ENCODE measurements at regions not wholly inside any gene's neighbourhood (a gene's known extent, or its start where the extent isn't known, plus 50 kb on each side); places are given as distances from the start of the nearest gene placed in this dataset.

DNA sequence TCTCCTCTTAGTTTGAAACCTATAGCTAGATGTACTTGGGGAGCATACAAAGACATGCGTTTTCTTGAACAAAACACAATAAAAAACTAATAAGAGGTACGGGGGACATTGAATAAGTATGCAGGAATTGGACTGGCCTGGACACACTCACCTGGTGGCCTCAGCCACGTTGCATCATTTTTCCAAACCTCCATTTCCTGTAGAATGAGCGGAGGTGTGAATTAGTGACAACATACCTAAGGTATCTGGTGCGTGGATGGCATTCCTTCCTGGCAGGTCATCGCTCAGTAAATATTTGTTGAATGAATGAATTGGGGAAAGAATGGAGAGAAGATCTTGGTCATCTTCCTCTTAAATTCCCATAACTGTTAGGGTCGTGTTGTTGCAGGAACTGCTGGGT, 103.2 kb upstream of the CTBP2 start:
- TF ChIP-seq, protein P1, sequence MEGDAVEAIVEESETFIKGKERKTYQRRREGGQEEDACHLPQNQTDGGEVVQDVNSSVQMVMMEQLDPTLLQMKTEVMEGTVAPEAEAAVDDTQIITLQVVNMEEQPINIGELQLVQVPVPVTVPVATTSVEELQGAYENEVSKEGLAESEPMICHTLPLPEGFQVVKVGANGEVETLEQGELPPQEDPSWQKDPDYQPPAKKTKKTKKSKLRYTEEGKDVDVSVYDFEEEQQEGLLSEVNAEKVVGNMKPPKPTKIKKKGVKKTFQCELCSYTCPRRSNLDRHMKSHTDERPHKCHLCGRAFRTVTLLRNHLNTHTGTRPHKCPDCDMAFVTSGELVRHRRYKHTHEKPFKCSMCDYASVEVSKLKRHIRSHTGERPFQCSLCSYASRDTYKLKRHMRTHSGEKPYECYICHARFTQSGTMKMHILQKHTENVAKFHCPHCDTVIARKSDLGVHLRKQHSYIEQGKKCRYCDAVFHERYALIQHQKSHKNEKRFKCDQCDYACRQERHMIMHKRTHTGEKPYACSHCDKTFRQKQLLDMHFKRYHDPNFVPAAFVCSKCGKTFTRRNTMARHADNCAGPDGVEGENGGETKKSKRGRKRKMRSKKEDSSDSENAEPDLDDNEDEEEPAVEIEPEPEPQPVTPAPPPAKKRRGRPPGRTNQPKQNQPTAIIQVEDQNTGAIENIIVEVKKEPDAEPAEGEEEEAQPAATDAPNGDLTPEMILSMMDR (IDR thresholded peaks at IDR 0.05): no peak
- TF ChIP-seq POLR2A (IDR thresholded peaks at IDR 0.05): no peak

Data from adrenal gland (tissue), 5 donors.